HG03460 (cell line): ENCODE measurements at regions not wholly inside any gene's neighbourhood (a gene's known extent, or its start where the extent isn't known, plus 50 kb on each side); places are given as distances from the start of the nearest gene placed in this dataset.
"Not testable (repeated sequence)": the region's sequence is repeated elsewhere in the genome, so short reads cannot be mapped to it uniquely, and the experiment has no call there.

Experiments
- ATAC-seq: cut with Tn5 transposase; IDR thresholded peaks from one replicate; pipeline ENCODE4 v1.9.1; 2021; ENCODE audit not compliant: unreplicated experiment

GRCh38 chr9:79049371-79049770 lies 522.4 kb upstream of the TLE4 start:
- ATAC-seq = no peak

DNA sequence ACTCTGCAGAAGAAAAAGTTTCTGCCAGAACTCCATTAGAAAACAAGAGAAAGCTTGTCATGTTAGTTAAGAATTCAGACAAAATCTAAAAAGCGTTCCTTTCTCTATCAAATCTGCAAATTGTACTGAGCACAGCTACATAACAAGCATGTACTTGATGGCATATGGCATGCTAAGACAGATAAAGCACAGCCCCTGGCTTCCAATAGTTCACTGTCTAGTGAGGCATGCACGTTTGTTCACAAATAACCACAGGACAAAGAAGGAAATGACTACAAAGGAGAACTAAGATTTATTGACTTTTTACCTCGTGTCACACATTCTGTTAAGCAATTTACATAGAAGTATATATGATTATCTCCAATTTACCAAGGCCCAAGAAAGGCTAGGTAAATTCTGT lies 518.2 kb upstream of the TLE4 start:
- ATAC-seq = no peak

DNA sequence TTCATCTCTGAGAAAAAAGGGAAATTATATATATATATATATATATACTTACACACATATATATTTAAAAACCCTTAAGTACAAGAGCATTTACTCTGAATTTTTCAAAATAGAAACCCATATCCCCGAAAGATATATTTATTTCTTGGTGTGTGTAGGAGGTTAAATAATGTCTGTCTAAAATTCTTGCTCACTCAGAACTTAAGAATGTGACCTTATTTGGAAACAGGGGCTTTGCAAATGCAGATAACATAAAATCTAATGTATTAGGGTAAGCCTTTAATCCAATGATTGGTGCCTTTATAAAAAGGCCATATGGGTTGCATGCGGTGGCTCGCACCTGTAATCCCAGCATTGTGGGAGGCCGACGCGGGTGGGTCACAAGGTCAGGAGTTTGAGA lies 517.3 kb upstream of the TLE4 start:
- ATAC-seq = no peak

DNA sequence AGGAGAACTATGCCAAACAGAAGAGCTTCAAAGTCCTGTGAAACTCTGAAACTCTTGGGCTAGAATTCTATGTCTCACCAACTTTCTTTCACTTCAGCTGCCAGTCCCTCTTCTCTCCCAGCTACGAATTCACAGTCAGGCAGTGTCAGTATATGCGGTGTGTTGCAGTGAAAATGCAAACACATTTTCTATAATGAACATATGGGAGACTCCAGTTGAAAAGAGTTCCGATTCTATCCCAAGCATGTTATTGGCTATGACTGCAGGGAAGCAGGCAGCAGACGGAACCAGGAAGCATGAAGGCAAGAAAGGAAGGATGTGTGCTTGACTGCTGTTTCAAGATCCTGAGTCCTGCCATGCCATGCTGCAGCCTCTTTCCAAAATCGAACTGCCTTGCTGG lies 515.7 kb upstream of the TLE4 start:
- no peak for ATAC-seq

- no peak for ATAC-seq
Observed at GRCh38 chr9:79057576-79057975, 514.2 kb upstream of the TLE4 start.

GRCh38 chr9:79060766-79061165 lies 511.0 kb upstream of the TLE4 start:
- no peak for ATAC-seq

DNA sequence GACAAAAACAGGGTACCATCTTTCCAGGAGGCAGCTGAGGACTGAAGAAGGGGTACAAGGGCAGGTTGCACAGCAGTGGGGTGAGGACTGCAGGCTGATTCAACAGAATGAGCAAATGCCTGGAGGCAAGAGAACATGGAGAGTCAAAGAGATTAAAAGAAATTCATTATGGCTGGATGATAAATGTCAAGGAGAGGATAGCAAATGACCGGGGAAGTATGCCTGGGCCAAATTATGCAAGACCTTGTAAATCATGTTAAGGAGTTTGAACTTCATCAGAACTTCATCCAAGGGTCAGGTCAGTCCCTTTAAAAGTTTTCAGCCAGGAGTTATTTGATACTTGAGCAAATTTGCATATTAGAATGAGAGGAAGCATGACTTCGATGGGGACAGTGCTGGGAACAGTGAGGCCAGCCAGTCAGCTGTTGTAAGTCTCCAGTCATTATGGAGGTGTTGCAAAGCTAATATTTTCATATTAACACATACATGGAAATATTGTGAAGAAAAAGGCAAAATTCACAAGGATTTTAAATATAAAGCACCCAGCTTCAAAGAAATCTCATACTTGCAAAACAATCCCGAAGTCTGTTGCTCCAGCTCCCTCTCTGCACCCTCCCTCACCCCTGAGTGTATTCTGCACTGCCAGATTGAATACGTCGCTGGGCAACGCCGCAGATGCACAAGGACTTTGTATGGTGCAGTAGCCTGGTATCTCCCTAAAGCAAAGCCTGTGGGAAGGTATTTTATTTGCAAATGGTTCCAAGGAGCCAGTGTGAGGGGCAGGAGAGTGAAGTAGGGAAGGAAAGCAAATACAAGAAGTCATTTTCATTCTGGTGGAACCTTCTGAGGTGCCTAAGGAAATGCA lies 509.8 kb upstream of the TLE4 start:
- no peak for ATAC-seq

- no peak for ATAC-seq
Observed at GRCh38 chr9:79073201-79073600, 498.6 kb upstream of the TLE4 start.

DNA sequence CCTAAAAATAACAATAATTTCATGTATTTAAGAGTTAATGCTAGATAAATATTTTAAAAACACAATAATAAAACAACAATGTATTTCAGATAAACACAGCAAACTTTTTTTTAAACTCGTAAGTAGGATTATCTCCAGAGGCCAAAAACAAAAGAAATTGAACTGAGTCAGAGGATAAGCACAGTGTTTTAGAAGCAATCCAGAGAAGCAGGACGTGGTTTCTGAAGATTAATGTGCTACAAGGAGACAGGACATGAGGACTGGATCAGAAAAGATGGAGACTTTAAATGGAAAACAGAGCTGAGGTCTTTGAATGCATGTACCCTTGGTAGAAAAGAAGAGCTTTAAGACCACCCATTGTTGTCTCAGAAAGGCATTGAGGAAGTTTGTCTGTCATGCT lies 491.2 kb upstream of the TLE4 start:
- no peak for ATAC-seq

GRCh38 chr9:79083621-79084020 lies 488.1 kb upstream of the TLE4 start:
- no peak for ATAC-seq

DNA sequence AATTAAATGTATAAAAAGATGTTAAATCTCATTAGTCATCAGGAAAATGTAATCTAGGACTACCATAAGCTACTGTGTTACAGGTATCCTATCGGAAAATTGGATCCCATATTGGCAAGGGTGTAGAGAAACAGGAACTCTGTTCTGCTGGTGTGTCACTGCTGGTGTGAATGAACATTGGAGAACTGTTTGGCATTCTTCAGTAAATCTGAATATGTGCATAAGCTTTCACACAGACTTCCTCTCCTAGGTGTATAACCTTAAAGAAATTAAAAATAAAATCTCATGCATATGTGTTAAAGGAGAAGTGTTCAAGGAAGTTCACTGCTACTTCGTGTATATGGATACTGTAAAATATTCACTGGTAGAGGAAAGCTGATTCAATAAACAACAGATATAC lies 484.6 kb upstream of the TLE4 start:
- ATAC-seq = no peak

GRCh38 chr9:79089054-79089560 lies 482.7 kb upstream of the TLE4 start:
- no peak for ATAC-seq

DNA sequence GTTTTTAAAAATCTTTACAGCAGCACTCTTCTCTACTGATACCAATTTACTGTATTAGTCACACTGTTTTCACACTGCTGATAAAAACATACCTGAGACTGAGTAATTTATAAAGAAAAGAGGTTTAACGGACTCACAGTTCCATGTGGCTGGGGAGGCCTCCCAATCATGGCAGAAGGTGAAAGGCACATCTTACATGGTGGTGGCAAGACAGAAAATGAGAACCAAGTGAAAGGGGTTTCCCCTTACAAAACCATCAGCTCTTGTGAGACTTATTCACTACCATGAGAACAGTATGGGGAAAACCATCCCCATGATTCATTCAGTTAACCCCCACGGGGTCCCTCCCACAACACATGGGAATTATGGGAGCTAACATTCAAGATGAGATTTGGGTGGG lies 481.9 kb upstream of the TLE4 start:
- not testable (repeated sequence) for ATAC-seq

DNA sequence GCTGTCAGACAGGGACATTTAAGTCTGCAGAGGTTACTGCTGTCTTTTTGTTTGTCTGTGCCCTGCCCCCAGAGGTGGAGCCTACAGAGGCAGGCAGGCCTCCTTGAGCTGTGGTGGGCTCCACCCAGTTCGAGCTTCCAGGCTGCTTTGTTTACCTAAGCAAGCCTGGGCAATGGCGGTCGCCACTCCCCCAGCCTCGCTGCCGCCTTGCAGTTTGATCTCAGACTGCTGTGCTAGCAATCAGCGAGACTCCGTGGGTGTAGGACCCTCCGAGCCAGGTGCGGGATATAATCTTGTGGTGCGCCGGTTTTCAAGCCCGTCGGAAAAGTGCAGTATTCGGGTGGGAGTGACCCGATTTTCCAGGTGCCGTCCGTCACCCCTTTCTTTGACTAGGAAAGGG lies 468.5 kb upstream of the TLE4 start:
- not testable (repeated sequence) for ATAC-seq

GRCh38 chr9:79104216-79104615 lies 467.5 kb upstream of the TLE4 start:
- ATAC-seq = no peak

DNA sequence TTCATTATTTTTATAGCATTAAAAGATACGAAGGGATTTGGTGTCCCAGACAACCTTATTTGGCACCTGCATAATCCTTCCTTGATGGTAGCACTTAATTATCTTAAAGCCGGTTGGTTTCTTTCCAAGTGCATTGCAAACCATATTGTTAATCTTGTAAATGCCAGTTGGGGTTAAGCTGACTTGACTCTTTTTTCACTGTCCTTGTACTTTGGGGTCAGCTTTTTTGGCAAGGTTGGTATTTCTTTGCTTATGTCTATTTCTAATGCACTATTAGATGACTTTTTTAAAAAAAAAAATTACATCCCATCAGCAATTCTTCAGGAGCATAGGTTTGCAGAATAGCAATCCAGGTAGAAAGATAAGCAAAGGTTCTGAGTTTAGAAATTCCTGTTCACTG lies 466.8 kb upstream of the TLE4 start:
- no peak for ATAC-seq

- ATAC-seq = no peak
Observed at GRCh38 chr9:79107911-79108676, 463.7 kb upstream of the TLE4 start.

DNA sequence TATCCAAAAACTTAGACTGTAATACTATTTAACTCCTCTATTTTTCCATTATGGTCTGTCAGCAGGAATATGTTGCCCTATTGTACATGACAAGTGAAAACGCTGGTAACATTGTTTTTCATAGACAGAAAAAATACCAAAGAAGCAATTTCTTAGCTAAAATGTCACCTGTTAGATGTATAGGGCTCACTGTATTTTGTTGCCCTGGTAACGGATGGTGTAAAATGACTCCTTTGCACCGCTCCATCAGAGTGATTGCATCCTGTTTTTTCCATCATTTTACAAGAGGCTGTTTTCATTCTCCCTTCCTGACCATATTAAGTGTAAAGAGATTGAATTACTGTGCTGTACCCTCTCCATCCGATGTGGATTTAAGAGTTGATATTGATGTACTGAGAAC lies 460.1 kb upstream of the TLE4 start:
- no peak for ATAC-seq

- ATAC-seq = no peak
Observed at GRCh38 chr9:79115176-79115575, 456.6 kb upstream of the TLE4 start.

DNA sequence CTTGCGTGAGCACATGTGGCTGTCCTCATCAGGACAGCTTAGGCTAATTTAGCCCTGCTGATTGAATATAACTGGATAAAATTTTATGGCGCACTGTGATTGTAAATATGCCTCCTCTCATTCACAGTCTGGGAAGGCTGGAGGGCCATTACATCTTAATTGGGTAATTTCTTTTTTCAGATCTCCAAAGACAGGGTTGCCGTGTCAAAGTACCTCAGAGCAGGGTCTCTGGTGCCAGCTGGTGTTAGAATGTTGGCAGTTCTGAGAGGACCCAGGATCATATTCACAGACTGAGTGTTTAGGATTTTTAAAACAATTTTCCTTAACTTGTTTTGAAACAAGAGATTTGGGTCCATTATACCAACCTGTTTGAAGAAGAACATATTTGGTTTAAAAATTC lies 455.7 kb upstream of the TLE4 start:
- no peak for ATAC-seq

- ATAC-seq = no peak
Observed at GRCh38 chr9:79116709-79117108, 455.1 kb upstream of the TLE4 start.

- ATAC-seq = no peak
Observed at GRCh38 chr9:79120533-79120932, 451.2 kb upstream of the TLE4 start.
